HEK293 (cell line): ENCODE measurements at regions not wholly inside any gene's neighbourhood (a gene's known extent, or its start where the extent isn't known, plus 50 kb on each side); places are given as distances from the start of the nearest gene placed in this dataset.

Experiments used
- MYNN ChIP-seq: fragments of 450-650 bp; formaldehyde crosslinking; IDR thresholded peaks from 2 replicates; pipeline ENCODE4 v1.5.1; 2016; ENCODE audit warnings: missing biosample characterization, missing genetic modification characterization, borderline replicate concordance
- REPIN1 ChIP-seq: fragments of 450-650 bp; formaldehyde crosslinking; IDR thresholded peaks from 2 replicates; pipeline ENCODE4 v1.5.1; 2017; ENCODE audit warnings: missing biosample characterization, missing genetic modification characterization, low read depth
- ZEB2 ChIP-seq: fragments of 450-650 bp; formaldehyde crosslinking; IDR thresholded peaks from 2 replicates; pipeline ENCODE4 v1.5.1; 2016; ENCODE audit warnings: missing biosample characterization, missing genetic modification characterization
- ZFP3 ChIP-seq: fragments of 450-650 bp; formaldehyde crosslinking; IDR thresholded peaks from 2 replicates; pipeline ENCODE4 v1.5.1; 2016; ENCODE audit warnings: low read depth, missing biosample characterization, missing genetic modification characterization
- ZFP37 ChIP-seq: fragments of 450-650 bp; formaldehyde crosslinking; IDR thresholded peaks from 2 replicates; pipeline ENCODE4 v1.5.1; 2016; ENCODE audit warnings: missing biosample characterization, missing genetic modification characterization
- ZNF660 ChIP-seq: fragments of 450-650 bp; IDR thresholded peaks from 2 replicates; pipeline ENCODE4 v1.5.1; 2018; ENCODE audit warnings: missing biosample characterization, mild to moderate bottlenecking, missing genetic modification characterization
- ZNF747 ChIP-seq: fragments of 450-650 bp; formaldehyde crosslinking; IDR thresholded peaks from 2 replicates; pipeline ENCODE4 v1.5.1; 2016; ENCODE audit warnings: missing biosample characterization, missing genetic modification characterization
- ZNF768 ChIP-seq: fragments of 450-650 bp; formaldehyde crosslinking; IDR thresholded peaks from 2 replicates; pipeline ENCODE4 v1.5.1; 2018; ENCODE audit warnings: missing biosample characterization, mild to moderate bottlenecking, missing genetic modification characterization
- TF ChIP-seq, protein P1 (sequence below): fragments of 450-650 bp; formaldehyde crosslinking; IDR thresholded peaks from 2 replicates; pipeline ENCODE4 v1.5.1; 2017; ENCODE audit warnings: missing biosample characterization, missing genetic modification characterization
- TF ChIP-seq, protein P2 (sequence below): fragments of 450-650 bp; formaldehyde crosslinking; IDR thresholded peaks from 2 replicates; pipeline ENCODE4 v1.5.1; 2016; ENCODE audit warnings: missing biosample characterization, missing genetic modification characterization
- TF ChIP-seq, protein P3 (sequence below): fragments of 450-650 bp; formaldehyde crosslinking; IDR thresholded peaks from 2 replicates; pipeline ENCODE4 v1.5.1; 2016; ENCODE audit warnings: missing biosample characterization, missing genetic modification characterization
- TF ChIP-seq, protein P4 (sequence below): fragments of 450-650 bp; formaldehyde crosslinking; IDR thresholded peaks from 2 replicates; pipeline ENCODE4 v1.5.1; 2017; ENCODE audit warnings: missing biosample characterization, mild to moderate bottlenecking, missing genetic modification characterization, moderate library complexity
- TF ChIP-seq, protein P5 (sequence below): fragments of 450-650 bp; formaldehyde crosslinking; IDR thresholded peaks from 2 replicates; pipeline ENCODE4 v1.5.1; 2016; ENCODE audit warnings: missing biosample characterization, missing genetic modification characterization, low read depth
- TF ChIP-seq, protein P6 (sequence below): fragments of 450-650 bp; formaldehyde crosslinking; IDR thresholded peaks from 2 replicates; pipeline ENCODE4 v1.5.1; 2016; ENCODE audit warnings: missing biosample characterization, missing genetic modification characterization

DNA sequence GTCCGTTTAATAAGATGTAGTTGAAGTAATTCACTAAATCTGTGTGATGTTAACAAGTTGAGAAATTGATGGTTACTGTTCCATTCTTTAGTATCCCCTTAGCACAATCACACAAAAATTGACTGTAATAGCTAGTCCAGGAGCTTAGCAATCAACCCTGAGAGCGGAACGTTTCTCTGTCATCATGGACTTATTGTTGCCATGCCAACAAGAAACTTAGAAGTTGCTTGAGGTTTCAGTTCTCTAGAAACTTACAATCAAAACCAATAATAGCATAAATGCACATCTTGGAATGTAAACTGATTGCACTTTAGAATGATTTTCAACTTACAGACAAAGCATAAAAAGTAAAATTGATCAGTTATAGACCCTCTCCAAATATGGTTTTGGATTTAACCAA, 125.4 kb upstream of the ANKH start:
- TF ChIP-seq, protein P1, sequence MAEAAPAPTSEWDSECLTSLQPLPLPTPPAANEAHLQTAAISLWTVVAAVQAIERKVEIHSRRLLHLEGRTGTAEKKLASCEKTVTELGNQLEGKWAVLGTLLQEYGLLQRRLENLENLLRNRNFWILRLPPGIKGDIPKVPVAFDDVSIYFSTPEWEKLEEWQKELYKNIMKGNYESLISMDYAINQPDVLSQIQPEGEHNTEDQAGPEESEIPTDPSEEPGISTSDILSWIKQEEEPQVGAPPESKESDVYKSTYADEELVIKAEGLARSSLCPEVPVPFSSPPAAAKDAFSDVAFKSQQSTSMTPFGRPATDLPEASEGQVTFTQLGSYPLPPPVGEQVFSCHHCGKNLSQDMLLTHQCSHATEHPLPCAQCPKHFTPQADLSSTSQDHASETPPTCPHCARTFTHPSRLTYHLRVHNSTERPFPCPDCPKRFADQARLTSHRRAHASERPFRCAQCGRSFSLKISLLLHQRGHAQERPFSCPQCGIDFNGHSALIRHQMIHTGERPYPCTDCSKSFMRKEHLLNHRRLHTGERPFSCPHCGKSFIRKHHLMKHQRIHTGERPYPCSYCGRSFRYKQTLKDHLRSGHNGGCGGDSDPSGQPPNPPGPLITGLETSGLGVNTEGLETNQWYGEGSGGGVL, result no peak
- TF ChIP-seq, protein P2, sequence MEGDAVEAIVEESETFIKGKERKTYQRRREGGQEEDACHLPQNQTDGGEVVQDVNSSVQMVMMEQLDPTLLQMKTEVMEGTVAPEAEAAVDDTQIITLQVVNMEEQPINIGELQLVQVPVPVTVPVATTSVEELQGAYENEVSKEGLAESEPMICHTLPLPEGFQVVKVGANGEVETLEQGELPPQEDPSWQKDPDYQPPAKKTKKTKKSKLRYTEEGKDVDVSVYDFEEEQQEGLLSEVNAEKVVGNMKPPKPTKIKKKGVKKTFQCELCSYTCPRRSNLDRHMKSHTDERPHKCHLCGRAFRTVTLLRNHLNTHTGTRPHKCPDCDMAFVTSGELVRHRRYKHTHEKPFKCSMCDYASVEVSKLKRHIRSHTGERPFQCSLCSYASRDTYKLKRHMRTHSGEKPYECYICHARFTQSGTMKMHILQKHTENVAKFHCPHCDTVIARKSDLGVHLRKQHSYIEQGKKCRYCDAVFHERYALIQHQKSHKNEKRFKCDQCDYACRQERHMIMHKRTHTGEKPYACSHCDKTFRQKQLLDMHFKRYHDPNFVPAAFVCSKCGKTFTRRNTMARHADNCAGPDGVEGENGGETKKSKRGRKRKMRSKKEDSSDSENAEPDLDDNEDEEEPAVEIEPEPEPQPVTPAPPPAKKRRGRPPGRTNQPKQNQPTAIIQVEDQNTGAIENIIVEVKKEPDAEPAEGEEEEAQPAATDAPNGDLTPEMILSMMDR (tag by site-specific recombination), result no peak
- TF ChIP-seq ZNF747 (tag by site-specific recombination) (no peak), ZNF768 (tag by site-specific recombination) (no peak), MYNN (tag by site-specific recombination) (no peak), ZFP37 (tag by site-specific recombination) (no peak), ZNF660 (no peak), REPIN1 (tag by site-specific recombination) (no peak), ZEB2 (no peak), ZFP3 (tag by site-specific recombination) (no peak)
- TF ChIP-seq, protein P3, sequence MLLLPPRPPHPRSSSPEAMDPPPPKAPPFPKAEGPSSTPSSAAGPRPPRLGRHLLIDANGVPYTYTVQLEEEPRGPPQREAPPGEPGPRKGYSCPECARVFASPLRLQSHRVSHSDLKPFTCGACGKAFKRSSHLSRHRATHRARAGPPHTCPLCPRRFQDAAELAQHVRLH (tag by site-specific recombination), result no peak
- TF ChIP-seq, protein P4, sequence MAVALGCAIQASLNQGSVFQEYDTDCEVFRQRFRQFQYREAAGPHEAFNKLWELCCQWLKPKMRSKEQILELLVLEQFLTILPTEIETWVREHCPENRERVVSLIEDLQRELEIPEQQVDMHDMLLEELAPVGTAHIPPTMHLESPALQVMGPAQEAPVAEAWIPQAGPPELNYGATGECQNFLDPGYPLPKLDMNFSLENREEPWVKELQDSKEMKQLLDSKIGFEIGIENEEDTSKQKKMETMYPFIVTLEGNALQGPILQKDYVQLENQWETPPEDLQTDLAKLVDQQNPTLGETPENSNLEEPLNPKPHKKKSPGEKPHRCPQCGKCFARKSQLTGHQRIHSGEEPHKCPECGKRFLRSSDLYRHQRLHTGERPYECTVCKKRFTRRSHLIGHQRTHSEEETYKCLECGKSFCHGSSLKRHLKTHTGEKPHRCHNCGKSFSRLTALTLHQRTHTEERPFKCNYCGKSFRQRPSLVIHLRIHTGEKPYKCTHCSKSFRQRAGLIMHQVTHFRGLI (tag by site-specific recombination), result no peak
- TF ChIP-seq, protein P5, sequence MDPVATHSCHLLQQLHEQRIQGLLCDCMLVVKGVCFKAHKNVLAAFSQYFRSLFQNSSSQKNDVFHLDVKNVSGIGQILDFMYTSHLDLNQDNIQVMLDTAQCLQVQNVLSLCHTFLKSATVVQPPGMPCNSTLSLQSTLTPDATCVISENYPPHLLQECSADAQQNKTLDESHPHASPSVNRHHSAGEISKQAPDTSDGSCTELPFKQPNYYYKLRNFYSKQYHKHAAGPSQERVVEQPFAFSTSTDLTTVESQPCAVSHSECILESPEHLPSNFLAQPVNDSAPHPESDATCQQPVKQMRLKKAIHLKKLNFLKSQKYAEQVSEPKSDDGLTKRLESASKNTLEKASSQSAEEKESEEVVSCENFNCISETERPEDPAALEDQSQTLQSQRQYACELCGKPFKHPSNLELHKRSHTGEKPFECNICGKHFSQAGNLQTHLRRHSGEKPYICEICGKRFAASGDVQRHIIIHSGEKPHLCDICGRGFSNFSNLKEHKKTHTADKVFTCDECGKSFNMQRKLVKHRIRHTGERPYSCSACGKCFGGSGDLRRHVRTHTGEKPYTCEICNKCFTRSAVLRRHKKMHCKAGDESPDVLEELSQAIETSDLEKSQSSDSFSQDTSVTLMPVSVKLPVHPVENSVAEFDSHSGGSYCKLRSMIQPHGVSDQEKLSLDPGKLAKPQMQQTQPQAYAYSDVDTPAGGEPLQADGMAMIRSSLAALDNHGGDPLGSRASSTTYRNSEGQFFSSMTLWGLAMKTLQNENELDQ (tag by site-specific recombination), result no peak
- TF ChIP-seq, protein P6, sequence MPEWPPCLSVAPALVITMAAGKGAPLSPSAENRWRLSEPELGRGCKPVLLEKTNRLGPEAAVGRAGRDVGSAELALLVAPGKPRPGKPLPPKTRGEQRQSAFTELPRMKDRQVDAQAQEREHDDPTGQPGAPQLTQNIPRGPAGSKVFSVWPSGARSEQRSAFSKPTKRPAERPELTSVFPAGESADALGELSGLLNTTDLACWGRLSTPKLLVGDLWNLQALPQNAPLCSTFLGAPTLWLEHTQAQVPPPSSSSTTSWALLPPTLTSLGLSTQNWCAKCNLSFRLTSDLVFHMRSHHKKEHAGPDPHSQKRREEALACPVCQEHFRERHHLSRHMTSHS (tag by site-specific recombination), result no peak
